DND-41 (cell line): ENCODE measurements at regions not wholly inside any gene's neighbourhood (a gene's known extent, or its start where the extent isn't known, plus 50 kb on each side); places are given as distances from the start of the nearest gene placed in this dataset.

Experiments used
- ATAC-seq: fragments of 200-7000 bp; cut with Tn5 transposase; 3 replicates; pipeline ENCODE4 v1.9.1; 2021; ENCODE audit warnings: low read depth; ENCODE audit not compliant: insufficient read depth
- DNase-seq: peaks from one replicate; pipeline ENCODE4 v3.0.0-alpha.2; 2020
- H2AFZ ChIP-seq: 2 replicates; pipeline ENCODE4 v1.6.0; 2012; ENCODE audit warnings: low read depth, low read length
- H3K27ac ChIP-seq: 2 replicates; pipeline ENCODE4 v1.5.1; 2012; ENCODE audit warnings: low read length, inconsistent platforms
- H3K27me3 ChIP-seq: fragments of 200-600 bp; sonication (generic); 2 replicates; pipeline ENCODE4 v1.6.0; 2012; ENCODE audit warnings: low read length, mild to moderate bottlenecking, inconsistent platforms; ENCODE audit not compliant: insufficient read depth, poor library complexity
- H3K36me3 ChIP-seq: 2 replicates; pipeline ENCODE4 v1.5.1; 2012; ENCODE audit warnings: low read length, inconsistent platforms; ENCODE audit not compliant: insufficient read depth
- H3K4me1 ChIP-seq: 2 replicates; pipeline ENCODE4 v1.5.1; 2012; ENCODE audit warnings: mild to moderate bottlenecking, low read length; ENCODE audit not compliant: insufficient read depth
- H3K4me2 ChIP-seq: 2 replicates; pipeline ENCODE4 v1.6.0; 2012; ENCODE audit warnings: mild to moderate bottlenecking, moderate library complexity, low read length, inconsistent platforms; ENCODE audit not compliant: insufficient read depth
- H3K4me3 ChIP-seq, 2 experiments: fragments of 200-600 bp in 1 of 2; shearing (Covaris generic) in 1 of 2; 2 replicates each; pipeline ENCODE4 v1.5.1; 2012 to 2016; ENCODE audit warnings: inconsistent platforms in 2 of 2, low read length in 2 of 2, mild to moderate bottlenecking in 2 of 2, low read depth in 1 of 2, moderate library complexity in 1 of 2
- H3K79me2 ChIP-seq: 2 replicates; pipeline ENCODE4 v1.6.0; 2012; ENCODE audit warnings: low read length, inconsistent platforms; ENCODE audit not compliant: insufficient read depth
- H3K9ac ChIP-seq: 2 replicates; pipeline ENCODE4 v1.6.0; 2012; ENCODE audit warnings: low read depth, mild to moderate bottlenecking, inconsistent platforms, low read length, moderate library complexity
- H3K9me3 ChIP-seq: 2 replicates; pipeline ENCODE4 v1.5.1; 2012; ENCODE audit warnings: low read length, moderate library complexity, mild to moderate bottlenecking, inconsistent platforms; ENCODE audit not compliant: insufficient read depth, severe bottlenecking
- H4K20me1 ChIP-seq: 2 replicates; pipeline ENCODE4 v1.6.0; 2012; ENCODE audit warnings: low read length; ENCODE audit not compliant: insufficient read depth
- CTCF ChIP-seq: IDR thresholded peaks from 2 replicates; pipeline ENCODE4 v1.5.1; 2012; ENCODE audit warnings: borderline replicate concordance, low read length, moderate library complexity, mild to moderate bottlenecking; ENCODE audit not compliant: poor library complexity, severe bottlenecking; ENCODE audit errors: extremely low read depth
- EZH2 ChIP-seq: IDR thresholded peaks from 3 replicates; pipeline ENCODE4 v1.6.1; 2012; ENCODE audit warnings: borderline replicate concordance, low read depth, mild to moderate bottlenecking, moderate library complexity, low read length, inconsistent platforms; ENCODE audit not compliant: severe bottlenecking

DNA sequence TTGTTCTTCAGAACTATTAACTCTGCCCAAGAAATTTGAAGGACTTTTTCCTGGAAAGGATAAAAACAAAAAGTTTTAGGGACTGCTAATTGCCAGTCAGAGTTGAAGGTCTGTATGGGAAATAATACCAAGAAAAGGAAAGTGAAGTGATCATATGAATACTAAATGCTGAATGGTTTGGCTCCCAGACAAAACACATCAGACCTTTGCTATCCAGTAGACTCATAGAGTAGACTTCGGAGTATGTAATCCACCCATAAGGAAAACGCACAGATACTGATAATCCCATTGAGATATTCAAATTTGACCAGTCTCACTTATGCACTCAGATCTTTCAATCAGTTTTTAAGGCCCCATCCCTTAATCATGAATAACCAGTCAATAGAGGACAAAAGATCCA lies 319.0 kb upstream of the PTGER4 start:
- no peak overlapping the region for H3K27ac ChIP-seq
- TF ChIP-seq EZH2: no peak
- TF ChIP-seq CTCF: no peak
- DNase-seq (no peak), ATAC-seq (no peak)
- no peaks in the 10 kb centered on the region for H3K27me3 ChIP-seq
- peak overlapping the region; percentile 23; the same call in 1 of the 2 replicates for H2AFZ ChIP-seq
- no peaks in the 10 kb centered on the region for H3K36me3 ChIP-seq
- peaks cover 8% of the 10 kb centered on the region for H3K9me3 ChIP-seq
- H3K9ac ChIP-seq: no peak overlapping the region
- no peaks in the 10 kb centered on the region for H4K20me1 ChIP-seq
- peaks cover 20% of the 10 kb centered on the region for H3K4me1 ChIP-seq
- H3K4me3 ChIP-seq: no peak overlapping the region
- no peaks in the 10 kb centered on the region for H3K79me2 ChIP-seq
- no peak overlapping the region for H3K4me2 ChIP-seq

GRCh38 chr5:40359832-40360231 lies 319.9 kb upstream of the PTGER4 start:
- Histone ChIP-seq H3K4me1 (peaks cover 20% of the 10 kb centered on the region), H3K36me3 (no peaks in the 10 kb centered on the region), H3K9me3 (peaks cover 10% of the 10 kb centered on the region), H3K27me3 (no peaks in the 10 kb centered on the region), H2AFZ (no peak overlapping the region), H3K9ac (no peak overlapping the region), H3K27ac (no peak overlapping the region), H3K4me2 (no peak overlapping the region), H4K20me1 (no peaks in the 10 kb centered on the region), H3K79me2 (no peaks in the 10 kb centered on the region), H3K4me3 (no peak overlapping the region)
- TF ChIP-seq EZH2 (no peak), CTCF (no peak)
- DNase-seq (no peak), ATAC-seq (peak; percentile 58; the same call in 2 of the 3 replicates)

GRCh38 chr5:40359093-40359492 lies 320.6 kb upstream of the PTGER4 start:
- TF ChIP-seq EZH2: no peak
- peaks cover 10% of the 10 kb centered on the region for H3K9me3 ChIP-seq

DNA sequence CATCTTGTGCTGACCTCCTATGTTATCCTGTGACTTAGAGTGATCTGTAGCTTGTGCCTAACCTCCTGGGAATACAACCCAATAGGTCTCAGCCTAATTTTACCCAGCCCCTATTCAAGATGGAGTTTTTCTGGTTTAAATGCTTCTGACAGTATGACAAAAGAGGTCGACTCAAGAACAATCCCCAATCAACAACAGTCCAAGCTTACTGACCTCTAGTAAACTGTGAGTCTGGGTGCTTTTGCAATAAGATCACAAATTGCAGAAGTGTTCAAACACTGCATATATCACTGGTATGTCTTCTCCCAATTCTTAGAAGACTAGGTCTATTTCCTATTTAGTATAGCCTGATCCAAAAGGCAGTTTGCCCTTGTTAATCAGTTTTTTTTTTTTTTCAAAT lies 323.5 kb upstream of the PTGER4 start:
- no peak overlapping the region for H3K4me2 ChIP-seq
- H2AFZ ChIP-seq: no peak overlapping the region
- H3K27ac ChIP-seq: no peak overlapping the region
- no peak overlapping the region for H3K4me3 ChIP-seq
- H3K4me1 ChIP-seq: peaks cover 20% of the 10 kb centered on the region
- H3K27me3 ChIP-seq: no peaks in the 10 kb centered on the region
- TF ChIP-seq CTCF (no peak), EZH2 (no peak)
- peaks cover 2% of the 10 kb centered on the region for H3K9me3 ChIP-seq
- DNase-seq: no peak
- H3K36me3 ChIP-seq: no peaks in the 10 kb centered on the region
- no peaks in the 10 kb centered on the region for H4K20me1 ChIP-seq
- no peaks in the 10 kb centered on the region for H3K79me2 ChIP-seq
- ATAC-seq: no peak
- no peak overlapping the region for H3K9ac ChIP-seq

More at GRCh38 chr5:40359093-40359492, 320.6 kb upstream of the PTGER4 start:
- no peak for DNase-seq
- Histone ChIP-seq H3K4me3 (no peak overlapping the region), H3K36me3 (no peaks in the 10 kb centered on the region), H2AFZ (no peak overlapping the region), H3K27ac (no peak overlapping the region), H3K79me2 (no peaks in the 10 kb centered on the region), H3K27me3 (no peaks in the 10 kb centered on the region), H3K4me2 (no peak overlapping the region), H3K9ac (no peak overlapping the region), H3K4me1 (peaks cover 20% of the 10 kb centered on the region), H4K20me1 (no peaks in the 10 kb centered on the region)
- peak; percentile 73 for ATAC-seq
